PC-3 (cell line): ENCODE measurements at regions not wholly inside any gene's neighbourhood (a gene's known extent, or its start where the extent isn't known, plus 50 kb on each side); places are given as distances from the start of the nearest gene placed in this dataset.

ENCODE experiments used
- CTCF ChIP-seq: fragments of 300-600 bp; sonication (generic); conservative IDR thresholded peaks from 2 replicates; pipeline ENCODE4 v1.5.1; 2017; ENCODE audit warnings: antibody characterized with exemption, low read depth, mild to moderate bottlenecking, low read length
- EZH2 ChIP-seq: fragments of 300-600 bp; sonication (generic); IDR thresholded peaks from one replicate; pipeline ENCODE4 v1.6.1; 2017; ENCODE audit warnings: antibody characterized with exemption, mild to moderate bottlenecking, low read length; ENCODE audit not compliant: unreplicated experiment
- EZH2phosphoT487 ChIP-seq: fragments of 300-600 bp; sonication (generic); IDR thresholded peaks from 2 replicates; pipeline ENCODE4 v1.6.1; 2018; ENCODE audit warnings: mild to moderate bottlenecking, antibody characterized with exemption, low read length, borderline replicate concordance

DNA sequence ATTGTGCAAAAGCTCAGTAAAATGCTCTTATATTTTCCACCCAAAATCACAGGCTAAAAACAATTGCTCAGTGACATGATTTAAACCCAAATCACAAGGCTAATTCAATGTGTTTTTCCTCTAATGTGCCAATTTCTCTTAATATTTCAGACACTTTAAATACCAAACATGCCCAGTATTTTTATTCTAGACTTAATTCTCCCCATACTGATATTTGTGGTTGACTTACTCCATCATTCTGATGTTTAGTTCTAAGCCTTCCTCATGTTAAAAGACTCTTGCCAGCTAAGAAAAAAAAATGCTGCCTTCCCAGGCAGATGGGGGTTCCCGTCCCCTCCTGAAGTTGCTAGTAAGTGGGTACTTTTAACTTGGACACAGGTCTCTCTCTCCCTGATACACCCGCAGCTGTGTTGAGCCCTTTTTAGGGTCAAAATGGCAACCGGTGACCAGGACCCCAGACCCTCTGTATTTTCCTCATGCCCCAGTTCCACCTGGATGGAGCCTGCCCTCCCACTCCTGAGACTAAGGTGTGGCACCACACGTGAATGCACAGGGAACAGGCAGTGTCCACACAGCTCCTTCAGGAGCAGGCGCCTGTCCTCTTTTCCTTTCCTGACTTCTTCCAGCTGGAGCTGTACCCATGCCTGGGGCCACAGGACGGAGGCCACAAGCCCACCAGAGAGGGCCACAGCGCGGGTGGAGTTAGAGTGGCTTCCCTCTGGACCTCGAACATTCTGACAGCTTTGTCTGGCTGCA lies 118.9 kb downstream of the RIPK4 start:
- TF ChIP-seq CTCF (no peak), EZH2 (no peak), EZH2phosphoT487 (no peak)
